HEK293T (cell line): ENCODE measurements at regions not wholly inside any gene's neighbourhood (a gene's known extent, or its start where the extent isn't known, plus 50 kb on each side); places are given as distances from the start of the nearest gene placed in this dataset.

ENCODE experiments used
- CTCF ChIA-PET: fragments of 350-600 bp; formaldehyde crosslinking; extraction: SDS; loops from one replicate; lab custom pipeline; 2021; ENCODE audit warnings: antibody characterized with exemption, inconsistent platforms; lab: Yijun Ruan, JAX
- POLR2A ChIA-PET: fragments of 350-600 bp; formaldehyde crosslinking; extraction: SDS; loops from one replicate; lab custom pipeline; 2020; ENCODE audit warnings: antibody characterized with exemption, inconsistent platforms; lab: Yijun Ruan, JAX
- DNase-seq: peaks from one replicate; pipeline ENCODE4 v3.0.0; 2012; ENCODE audit warnings: mixed read lengths; ENCODE audit errors: extremely low spot score
- ARNT ChIP-seq: fragments of 450-650 bp; IDR thresholded peaks from 2 replicates; pipeline ENCODE4 v1.6.1; 2017; ENCODE audit warnings: mild to moderate bottlenecking
- BHLHE40 ChIP-seq: fragments of 450-650 bp; IDR thresholded peaks from 2 replicates; pipeline ENCODE4 v1.6.1; 2016; ENCODE audit warnings: mild to moderate bottlenecking, moderate library complexity, borderline replicate concordance
- CTBP1 ChIP-seq: fragments of 450-650 bp; IDR thresholded peaks from 2 replicates; pipeline ENCODE4 v1.6.1; 2016; ENCODE audit warnings: borderline replicate concordance
- ELF4 ChIP-seq: fragments of 450-650 bp; IDR thresholded peaks from 2 replicates; pipeline ENCODE4 v1.6.1; 2017; ENCODE audit warnings: antibody characterized with exemption
- FOXA1 ChIP-seq: fragments of 450-650 bp; IDR thresholded peaks from 2 replicates; pipeline ENCODE4 v1.6.1; 2016; ENCODE audit warnings: mild to moderate bottlenecking
- FOXK2 ChIP-seq: fragments of 450-650 bp; IDR thresholded peaks from 2 replicates; pipeline ENCODE4 v1.6.1; 2016; ENCODE audit warnings: mild to moderate bottlenecking
- FOXM1 ChIP-seq: fragments of 450-650 bp; IDR thresholded peaks from 2 replicates; pipeline ENCODE4 v1.6.1; 2017; ENCODE audit warnings: mild to moderate bottlenecking, borderline replicate concordance
- HDGF ChIP-seq: fragments of 450-650 bp; IDR thresholded peaks from 2 replicates; pipeline ENCODE4 v1.6.1; 2017; ENCODE audit warnings: antibody characterized with exemption, borderline replicate concordance
- L3MBTL2 ChIP-seq: fragments of 450-650 bp; conservative IDR thresholded peaks from 2 replicates; pipeline ENCODE4 v1.6.1; 2016; ENCODE audit warnings: mild to moderate bottlenecking
- LEF1 ChIP-seq: fragments of 450-650 bp; IDR thresholded peaks from 2 replicates; pipeline ENCODE4 v1.6.1; 2017; ENCODE audit warnings: mild to moderate bottlenecking, borderline replicate concordance
- NFRKB ChIP-seq: fragments of 450-650 bp; IDR thresholded peaks from 2 replicates; pipeline ENCODE4 v1.6.1; 2016; ENCODE audit warnings: mild to moderate bottlenecking, moderate library complexity
- PKNOX1 ChIP-seq: fragments of 450-650 bp; IDR thresholded peaks from 2 replicates; pipeline ENCODE4 v1.6.1; 2016
- SP1 ChIP-seq: fragments of 450-650 bp; IDR thresholded peaks from 2 replicates; pipeline ENCODE4 v1.6.1; 2017
- SUZ12 ChIP-seq: fragments of 450-650 bp; IDR thresholded peaks from 2 replicates; pipeline ENCODE4 v1.6.1; 2016; ENCODE audit warnings: mild to moderate bottlenecking
- TARDBP ChIP-seq: fragments of 450-650 bp; IDR thresholded peaks from 2 replicates; pipeline ENCODE4 v1.6.1; 2016
- ZNF384 ChIP-seq: fragments of 450-650 bp; IDR thresholded peaks from 2 replicates; pipeline ENCODE4 v1.6.1; 2016

GRCh38 chr5:28156981-28157380, 1118.6 kb upstream of the CDH9 start:
- DNase-seq: no peak
- ChIA-PET POLR2A (no interaction called here), CTCF (no interaction called here)
- TF ChIP-seq ARNT: no peak
- TF ChIP-seq CTBP1: no peak
- TF ChIP-seq SP1: no peak
- TF ChIP-seq TARDBP: no peak
- TF ChIP-seq SUZ12: no peak
- TF ChIP-seq PKNOX1: no peak
- no peak for TF ChIP-seq NFRKB
- no peak for TF ChIP-seq HDGF

- TF ChIP-seq FOXA1 (no peak), ARNT (no peak), SUZ12 (no peak), ELF4 (no peak), TARDBP (no peak), NFRKB (no peak), BHLHE40 (no peak), PKNOX1 (no peak), LEF1 (no peak), FOXK2 (no peak), ZNF384 (no peak), SP1 (no peak), CTBP1 (no peak), FOXM1 (no peak), L3MBTL2 (no peak), HDGF (no peak)
- CTCF ChIA-PET: no interaction called here
- POLR2A ChIA-PET: no interaction called here
- DNase-seq: no peak
These were observed 1105.1 kb upstream of the CDH9 start for GRCh38 chr5:28143519-28143918.

GRCh38 chr5:28132151-28132550, 1093.8 kb upstream of the CDH9 start:
- CTCF ChIA-PET: no interaction called here
- POLR2A ChIA-PET: no interaction called here
- DNase-seq: no peak
- no peak for TF ChIP-seq SUZ12
- no peak for TF ChIP-seq BHLHE40
- TF ChIP-seq FOXK2: no peak
- no peak for TF ChIP-seq TARDBP
- TF ChIP-seq HDGF: no peak
- TF ChIP-seq L3MBTL2: no peak
- no peak for TF ChIP-seq SP1
- TF ChIP-seq FOXA1: no peak
- TF ChIP-seq FOXM1: no peak
- no peak for TF ChIP-seq NFRKB
- TF ChIP-seq PKNOX1: no peak

GRCh38 chr5:28117691-28118090, 1079.3 kb upstream of the CDH9 start:
- ChIA-PET POLR2A (no interaction called here), CTCF (no interaction called here)
- no peak for TF ChIP-seq LEF1
- TF ChIP-seq BHLHE40: no peak
- TF ChIP-seq FOXM1: no peak
- no peak for TF ChIP-seq FOXK2
- no peak for TF ChIP-seq CTBP1
- TF ChIP-seq ARNT: no peak
- TF ChIP-seq FOXA1: no peak
- TF ChIP-seq ZNF384: no peak
- no peak for TF ChIP-seq SUZ12
- TF ChIP-seq HDGF: no peak
- no peak for TF ChIP-seq ELF4
- no peak for TF ChIP-seq PKNOX1
- TF ChIP-seq TARDBP: no peak
- TF ChIP-seq L3MBTL2: no peak
- DNase-seq: no peak

- TF ChIP-seq HDGF: no peak
- no peak for TF ChIP-seq ARNT
- TF ChIP-seq FOXK2: no peak
- no peak for TF ChIP-seq FOXA1
- TF ChIP-seq L3MBTL2: no peak
- no peak for TF ChIP-seq TARDBP
- no peak for TF ChIP-seq LEF1
- POLR2A ChIA-PET: no interaction called here
- CTCF ChIA-PET: interaction anchor here (0.7 kb wide), 1 partner anchor 25 kb away, joined by 3 read pairs; no protein-coding TSS in a partner anchor
- DNase-seq: no peak
These were observed 1078.9 kb upstream of the CDH9 start for GRCh38 chr5:28117273-28117672.

GRCh38 chr5:28110781-28111180, 1072.4 kb upstream of the CDH9 start:
- no peak for DNase-seq
- ChIA-PET CTCF (no interaction called here), POLR2A (no interaction called here)
- TF ChIP-seq BHLHE40: no peak
- TF ChIP-seq L3MBTL2: no peak
- TF ChIP-seq TARDBP: no peak
- TF ChIP-seq ZNF384: no peak
